ENCODE measurements at regions not wholly inside any gene's neighbourhood (a gene's known extent, or its start where the extent isn't known, plus 50 kb on each side); places are given as distances from the start of the nearest gene placed in this dataset.

DNA sequence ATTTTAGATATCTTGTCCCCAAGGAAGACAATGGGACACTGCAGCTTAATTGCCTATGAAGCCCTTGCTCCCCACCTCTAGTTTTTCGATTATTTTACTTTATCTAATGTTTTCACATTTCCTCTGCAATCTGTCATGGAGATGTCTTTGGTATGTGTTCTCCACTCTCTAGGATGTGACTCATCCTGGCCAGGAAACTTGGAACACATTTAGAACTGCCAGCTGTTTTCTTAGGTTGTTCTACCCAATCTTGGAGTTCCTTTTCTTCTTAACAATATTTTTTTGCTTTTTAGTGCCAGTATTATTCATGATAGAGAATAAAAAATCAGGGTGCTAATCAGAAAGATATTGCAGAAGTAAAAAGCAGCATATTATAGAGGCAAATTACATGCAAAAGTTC, 101.7 kb upstream of the CLEC14A start:
- TF ChIP-seq, protein P1, sequence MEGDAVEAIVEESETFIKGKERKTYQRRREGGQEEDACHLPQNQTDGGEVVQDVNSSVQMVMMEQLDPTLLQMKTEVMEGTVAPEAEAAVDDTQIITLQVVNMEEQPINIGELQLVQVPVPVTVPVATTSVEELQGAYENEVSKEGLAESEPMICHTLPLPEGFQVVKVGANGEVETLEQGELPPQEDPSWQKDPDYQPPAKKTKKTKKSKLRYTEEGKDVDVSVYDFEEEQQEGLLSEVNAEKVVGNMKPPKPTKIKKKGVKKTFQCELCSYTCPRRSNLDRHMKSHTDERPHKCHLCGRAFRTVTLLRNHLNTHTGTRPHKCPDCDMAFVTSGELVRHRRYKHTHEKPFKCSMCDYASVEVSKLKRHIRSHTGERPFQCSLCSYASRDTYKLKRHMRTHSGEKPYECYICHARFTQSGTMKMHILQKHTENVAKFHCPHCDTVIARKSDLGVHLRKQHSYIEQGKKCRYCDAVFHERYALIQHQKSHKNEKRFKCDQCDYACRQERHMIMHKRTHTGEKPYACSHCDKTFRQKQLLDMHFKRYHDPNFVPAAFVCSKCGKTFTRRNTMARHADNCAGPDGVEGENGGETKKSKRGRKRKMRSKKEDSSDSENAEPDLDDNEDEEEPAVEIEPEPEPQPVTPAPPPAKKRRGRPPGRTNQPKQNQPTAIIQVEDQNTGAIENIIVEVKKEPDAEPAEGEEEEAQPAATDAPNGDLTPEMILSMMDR (IDR thresholded peaks at IDR 0.05): no peak
- no peak for TF ChIP-seq NFE2L1 (CRISPR knock-in tag; IDR thresholded peaks at IDR 0.05)
- TF ChIP-seq, protein P2, sequence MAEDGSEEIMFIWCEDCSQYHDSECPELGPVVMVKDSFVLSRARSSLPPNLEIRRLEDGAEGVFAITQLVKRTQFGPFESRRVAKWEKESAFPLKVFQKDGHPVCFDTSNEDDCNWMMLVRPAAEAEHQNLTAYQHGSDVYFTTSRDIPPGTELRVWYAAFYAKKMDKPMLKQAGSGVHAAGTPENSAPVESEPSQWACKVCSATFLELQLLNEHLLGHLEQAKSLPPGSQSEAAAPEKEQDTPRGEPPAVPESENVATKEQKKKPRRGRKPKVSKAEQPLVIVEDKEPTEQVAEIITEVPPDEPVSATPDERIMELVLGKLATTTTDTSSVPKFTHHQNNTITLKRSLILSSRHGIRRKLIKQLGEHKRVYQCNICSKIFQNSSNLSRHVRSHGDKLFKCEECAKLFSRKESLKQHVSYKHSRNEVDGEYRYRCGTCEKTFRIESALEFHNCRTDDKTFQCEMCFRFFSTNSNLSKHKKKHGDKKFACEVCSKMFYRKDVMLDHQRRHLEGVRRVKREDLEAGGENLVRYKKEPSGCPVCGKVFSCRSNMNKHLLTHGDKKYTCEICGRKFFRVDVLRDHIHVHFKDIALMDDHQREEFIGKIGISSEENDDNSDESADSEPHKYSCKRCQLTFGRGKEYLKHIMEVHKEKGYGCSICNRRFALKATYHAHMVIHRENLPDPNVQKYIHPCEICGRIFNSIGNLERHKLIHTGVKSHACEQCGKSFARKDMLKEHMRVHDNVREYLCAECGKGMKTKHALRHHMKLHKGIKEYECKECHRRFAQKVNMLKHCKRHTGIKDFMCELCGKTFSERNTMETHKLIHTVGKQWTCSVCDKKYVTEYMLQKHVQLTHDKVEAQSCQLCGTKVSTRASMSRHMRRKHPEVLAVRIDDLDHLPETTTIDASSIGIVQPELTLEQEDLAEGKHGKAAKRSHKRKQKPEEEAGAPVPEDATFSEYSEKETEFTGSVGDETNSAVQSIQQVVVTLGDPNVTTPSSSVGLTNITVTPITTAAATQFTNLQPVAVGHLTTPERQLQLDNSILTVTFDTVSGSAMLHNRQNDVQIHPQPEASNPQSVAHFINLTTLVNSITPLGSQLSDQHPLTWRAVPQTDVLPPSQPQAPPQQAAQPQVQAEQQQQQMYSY (CRISPR knock-in tag; IDR thresholded peaks at IDR 0.05): no peak
- no peak for TF ChIP-seq NR2C2 (CRISPR knock-in tag; IDR thresholded peaks at IDR 0.05)
- TF ChIP-seq, protein P3, sequence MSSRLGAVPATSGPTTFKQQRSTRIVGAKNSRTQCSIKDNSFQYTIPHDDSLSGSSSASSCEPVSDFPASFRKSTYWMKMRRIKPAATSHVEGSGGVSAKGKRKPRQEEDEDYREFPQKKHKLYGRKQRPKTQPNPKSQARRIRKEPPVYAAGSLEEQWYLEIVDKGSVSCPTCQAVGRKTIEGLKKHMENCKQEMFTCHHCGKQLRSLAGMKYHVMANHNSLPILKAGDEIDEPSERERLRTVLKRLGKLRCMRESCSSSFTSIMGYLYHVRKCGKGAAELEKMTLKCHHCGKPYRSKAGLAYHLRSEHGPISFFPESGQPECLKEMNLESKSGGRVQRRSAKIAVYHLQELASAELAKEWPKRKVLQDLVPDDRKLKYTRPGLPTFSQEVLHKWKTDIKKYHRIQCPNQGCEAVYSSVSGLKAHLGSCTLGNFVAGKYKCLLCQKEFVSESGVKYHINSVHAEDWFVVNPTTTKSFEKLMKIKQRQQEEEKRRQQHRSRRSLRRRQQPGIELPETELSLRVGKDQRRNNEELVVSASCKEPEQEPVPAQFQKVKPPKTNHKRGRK (CRISPR knock-in tag; IDR thresholded peaks at IDR 0.05; ENCODE audit: borderline replicate concordance): no peak
- TF ChIP-seq SMAD3 (CRISPR knock-in tag; IDR thresholded peaks at IDR 0.05; ENCODE audit: borderline replicate concordance): no peak

All from WTC11 (cell line).